ENCODE measurements at regions not wholly inside any gene's neighbourhood (a gene's known extent, or its start where the extent isn't known, plus 50 kb on each side); places are given as distances from the start of the nearest gene placed in this dataset.

DNA sequence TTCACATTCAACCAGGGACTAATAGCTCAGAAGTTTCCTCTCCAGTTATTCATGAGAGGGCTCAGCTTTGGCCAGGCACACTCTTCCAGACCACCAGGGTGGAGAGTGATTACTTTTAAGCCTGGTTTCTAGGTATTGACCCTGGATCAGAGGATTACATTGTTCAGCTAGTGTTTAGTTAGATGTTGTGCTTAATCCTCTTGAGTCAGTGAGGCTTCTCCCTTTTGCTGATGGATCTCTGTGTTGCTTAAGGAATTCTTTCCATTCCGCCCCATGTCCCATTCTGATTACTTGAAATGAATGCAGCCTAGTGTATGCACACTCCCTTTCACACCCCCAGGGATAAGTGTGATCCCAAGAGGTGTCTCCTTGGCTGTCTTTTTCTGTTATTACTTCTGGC is 271.7 kb upstream of the ANO5 start:
- no peak for TF ChIP-seq EZH2phosphoT487 (IDR thresholded peaks at IDR 0.05; ENCODE audit: borderline replicate concordance, low read depth, low read length)
- no peak for TF ChIP-seq CTCF (conservative IDR thresholded peaks at IDR 0.05; ENCODE audit: low read length)
